Right lobe of liver (tissue), 4 donors: ENCODE measurements at regions not wholly inside any gene's neighbourhood (a gene's known extent, or its start where the extent isn't known, plus 50 kb on each side); places are given as distances from the start of the nearest gene placed in this dataset.

ENCODE experiments used
- POLR2A ChIP-seq: fragments of 450-650 bp; IDR thresholded peaks from one replicate; pipeline ENCODE4 v1.6.1; 2017; ENCODE audit warnings: antibody characterized with exemption, mild to moderate bottlenecking
- TF ChIP-seq, protein P1 (sequence below), 4 donors: fragments of 200-600 bp in 3 of 4; fragments of 450-650 bp in 1 of 4; IDR thresholded peaks; one replicate each; pipeline versions ENCODE4 v1.5.1 to v1.8.0; 2016 to 2022; ENCODE audit warnings: antibody characterized with exemption in 4 of 4, mild to moderate bottlenecking in 2 of 4
- donor health status: DM: no; HTN: no; CAD: no.
- donor health status: DM: no; HTN: no; CAD: no.
- donor health status: DM: no; HTN: yes; CAD: no.

DNA sequence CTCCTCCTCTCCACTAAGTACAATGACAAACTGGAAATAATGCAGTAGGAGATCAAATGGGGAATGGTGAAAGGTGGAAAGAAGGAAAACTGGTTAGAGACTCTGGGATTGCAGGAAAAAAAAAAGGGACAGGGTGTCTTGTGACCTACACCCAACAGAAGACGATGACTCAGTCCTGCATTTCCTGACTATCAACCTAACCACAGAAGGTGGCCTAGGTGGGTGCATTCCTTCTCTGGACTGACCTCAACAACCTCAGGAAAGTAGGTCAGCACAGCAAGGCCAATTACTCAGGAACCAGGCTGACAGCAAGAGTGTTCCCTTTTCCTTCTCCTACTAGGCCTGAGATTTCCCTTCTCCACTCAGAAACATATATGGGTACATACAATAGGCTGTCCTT, 1386.4 kb upstream of the ZEB2 start:
- no peak for TF ChIP-seq POLR2A
- TF ChIP-seq, protein P1, sequence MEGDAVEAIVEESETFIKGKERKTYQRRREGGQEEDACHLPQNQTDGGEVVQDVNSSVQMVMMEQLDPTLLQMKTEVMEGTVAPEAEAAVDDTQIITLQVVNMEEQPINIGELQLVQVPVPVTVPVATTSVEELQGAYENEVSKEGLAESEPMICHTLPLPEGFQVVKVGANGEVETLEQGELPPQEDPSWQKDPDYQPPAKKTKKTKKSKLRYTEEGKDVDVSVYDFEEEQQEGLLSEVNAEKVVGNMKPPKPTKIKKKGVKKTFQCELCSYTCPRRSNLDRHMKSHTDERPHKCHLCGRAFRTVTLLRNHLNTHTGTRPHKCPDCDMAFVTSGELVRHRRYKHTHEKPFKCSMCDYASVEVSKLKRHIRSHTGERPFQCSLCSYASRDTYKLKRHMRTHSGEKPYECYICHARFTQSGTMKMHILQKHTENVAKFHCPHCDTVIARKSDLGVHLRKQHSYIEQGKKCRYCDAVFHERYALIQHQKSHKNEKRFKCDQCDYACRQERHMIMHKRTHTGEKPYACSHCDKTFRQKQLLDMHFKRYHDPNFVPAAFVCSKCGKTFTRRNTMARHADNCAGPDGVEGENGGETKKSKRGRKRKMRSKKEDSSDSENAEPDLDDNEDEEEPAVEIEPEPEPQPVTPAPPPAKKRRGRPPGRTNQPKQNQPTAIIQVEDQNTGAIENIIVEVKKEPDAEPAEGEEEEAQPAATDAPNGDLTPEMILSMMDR (IDR thresholded peaks at IDR 0.05), result no peak
